ENCODE measurements at regions not wholly inside any gene's neighbourhood (a gene's known extent, or its start where the extent isn't known, plus 50 kb on each side); places are given as distances from the start of the nearest gene placed in this dataset.
"Not testable (repeated sequence)": the region's sequence is repeated elsewhere in the genome, so short reads cannot be mapped to it uniquely, and the experiment has no call there.

DNA sequence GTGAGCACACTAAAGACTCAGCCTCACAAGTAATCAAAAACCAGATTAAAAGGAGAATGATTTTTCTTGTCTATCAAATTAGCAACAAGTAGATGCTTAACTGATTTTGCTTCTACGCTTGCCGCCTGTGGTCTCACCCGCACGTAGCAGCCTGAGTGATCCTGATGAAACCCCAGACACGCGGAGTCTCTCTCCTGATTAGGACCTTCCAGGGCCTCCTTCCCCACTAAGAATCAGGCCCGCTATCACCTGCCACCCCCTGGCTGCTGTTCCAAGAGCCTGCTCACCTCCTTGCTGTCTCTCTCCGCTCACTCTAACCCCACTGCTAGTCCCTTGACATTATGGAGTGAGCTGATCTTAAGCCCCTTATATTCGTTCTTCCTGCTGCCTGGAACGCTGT, 325.9 kb upstream of the NRP1 start:
- DNase-seq (ENCODE audit: low read depth in 2 of 2), result no peak

DNA sequence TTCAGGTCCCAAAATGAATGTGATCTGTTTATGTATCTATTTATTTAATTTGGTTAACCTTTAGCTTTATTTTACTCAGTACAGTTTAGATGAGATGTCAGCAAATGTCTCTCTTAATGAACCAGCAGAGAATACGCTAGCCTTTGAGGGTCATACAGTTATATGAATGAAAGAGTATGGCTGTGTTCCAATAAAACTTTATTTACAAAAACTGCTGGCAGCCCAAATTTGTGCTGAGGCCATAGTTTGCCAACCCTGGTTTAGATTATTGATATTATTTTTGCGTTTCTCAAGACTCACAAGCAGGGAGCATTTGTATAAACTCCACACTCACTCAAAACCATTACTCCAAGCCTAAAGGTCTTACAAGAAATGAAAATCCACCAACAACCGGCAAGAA, 323.4 kb upstream of the NRP1 start:
- DNase-seq (ENCODE audit: low read depth in 2 of 2), result no peak

GRCh38 chr10:33657154-33657908, 322.9 kb upstream of the NRP1 start:
- peak; percentile 26 to 80 for DNase-seq (ENCODE audit: low read depth in 2 of 2)

- DNase-seq (ENCODE audit: low read depth in 2 of 2), result no peak
Observed at GRCh38 chr10:33655921-33656320, 321.5 kb upstream of the NRP1 start.

- no peak for DNase-seq (ENCODE audit: low read depth in 2 of 2)
Observed at GRCh38 chr10:33655165-33655815, 320.8 kb upstream of the NRP1 start.

GRCh38 chr10:33653584-33654367, 319.3 kb upstream of the NRP1 start:
- DNase-seq (ENCODE audit: low read depth in 2 of 2), result peak in 1 of 2 donors; percentile 26

- no peak for DNase-seq (ENCODE audit: low read depth in 2 of 2)
Observed at GRCh38 chr10:33652870-33653269, 318.4 kb upstream of the NRP1 start.

GRCh38 chr10:33650131-33650530, 315.7 kb upstream of the NRP1 start:
- DNase-seq (ENCODE audit: low read depth in 2 of 2), result not testable (repeated sequence)

DNA sequence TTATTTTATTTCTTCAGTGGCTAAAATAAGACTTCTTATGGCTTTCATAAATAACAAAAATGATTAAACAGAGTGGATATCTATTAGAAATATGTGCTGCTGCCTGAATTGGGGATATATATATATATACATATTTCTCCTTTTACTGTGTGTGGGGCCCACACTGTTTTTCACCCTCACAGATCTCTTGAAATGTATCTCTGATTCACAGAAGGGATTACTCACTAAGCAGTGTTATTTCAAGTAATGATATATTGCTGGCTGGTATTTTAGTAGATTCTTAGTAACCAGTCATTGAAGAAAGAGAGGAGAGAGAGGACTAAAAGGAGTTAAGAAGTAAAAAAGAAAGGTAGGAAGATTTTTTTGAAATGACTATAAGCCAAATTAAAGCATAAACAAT, 308.6 kb upstream of the NRP1 start:
- DNase-seq (ENCODE audit: low read depth in 2 of 2), result no peak

- DNase-seq (ENCODE audit: low read depth in 2 of 2), result no peak
Observed at GRCh38 chr10:33638891-33639290, 304.4 kb upstream of the NRP1 start.

DNA sequence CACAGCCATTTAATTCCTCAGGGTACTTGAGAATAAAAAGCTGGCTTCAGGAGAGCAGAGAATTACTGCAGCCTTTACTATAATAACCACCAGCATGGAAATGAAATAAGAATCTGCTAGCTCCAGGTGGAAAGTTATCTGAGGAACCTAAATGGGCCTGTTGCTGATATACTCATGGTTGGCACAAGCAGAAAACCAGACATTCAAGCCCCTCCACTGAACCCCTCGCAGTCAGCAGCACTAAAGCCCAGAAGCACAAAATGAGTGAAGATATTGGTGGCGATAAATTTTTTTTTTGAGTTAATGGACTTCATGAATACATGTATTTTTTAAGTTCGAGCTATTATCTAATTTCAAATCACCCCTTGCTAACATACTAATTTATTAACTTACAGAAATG, 303.9 kb upstream of the NRP1 start:
- DNase-seq (ENCODE audit: low read depth in 2 of 2), result no peak

DNA sequence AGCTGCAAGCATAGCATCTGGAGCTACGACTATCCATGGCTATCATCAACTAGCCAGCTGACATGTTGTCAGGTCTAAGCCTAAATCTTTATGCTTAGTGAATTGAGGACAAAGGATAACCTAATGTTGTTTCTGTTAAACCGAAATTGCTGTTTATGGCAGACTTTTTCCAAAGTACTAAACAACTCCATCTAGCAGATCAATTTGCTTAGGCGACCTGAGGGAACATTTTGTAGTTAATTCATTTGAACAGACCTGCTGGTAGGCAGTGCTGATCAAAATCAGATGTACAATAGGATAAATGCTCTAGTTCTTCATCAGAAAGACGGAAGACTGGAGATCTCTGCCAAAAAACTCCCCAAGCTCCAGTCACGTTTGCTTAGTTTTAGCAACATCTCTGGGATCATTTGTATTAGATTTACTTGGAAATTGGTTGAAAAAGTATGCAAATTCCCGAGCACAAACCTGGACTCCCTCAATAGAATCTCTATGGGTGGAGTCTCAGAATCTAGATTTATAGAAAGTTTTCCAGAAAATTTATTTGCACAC, 301.6 kb upstream of the NRP1 start:
- no peak for DNase-seq (ENCODE audit: low read depth in 2 of 2)

DNA sequence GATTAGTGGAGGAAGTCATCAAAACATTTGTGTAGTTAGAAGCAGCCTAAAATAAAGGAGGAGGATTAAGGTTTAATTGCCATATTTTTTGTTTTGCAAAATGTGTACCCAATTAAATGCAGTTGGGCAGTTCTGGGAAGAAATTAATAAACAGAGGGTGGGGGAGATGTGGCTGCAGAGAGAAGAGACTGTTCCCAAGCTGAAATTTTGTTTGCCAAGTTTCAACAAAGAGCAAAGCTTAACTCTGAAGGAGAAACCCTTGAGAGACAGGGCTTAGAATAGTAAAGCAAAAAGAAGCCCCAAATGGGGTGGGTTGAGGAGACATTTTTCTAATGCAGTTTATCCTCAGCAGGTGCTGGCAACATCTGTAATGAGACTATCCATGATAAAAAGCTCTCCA, 298.0 kb upstream of the NRP1 start:
- no peak for DNase-seq (ENCODE audit: low read depth in 2 of 2)

GRCh38 chr10:33631991-33632390, 297.5 kb upstream of the NRP1 start:
- DNase-seq (ENCODE audit: low read depth in 2 of 2), result no peak

GRCh38 chr10:33630761-33631160, 296.3 kb upstream of the NRP1 start:
- no peak for DNase-seq (ENCODE audit: low read depth in 2 of 2)

- DNase-seq (ENCODE audit: low read depth in 2 of 2), result no peak
Observed at GRCh38 chr10:33627611-33628010, 293.1 kb upstream of the NRP1 start.

DNA sequence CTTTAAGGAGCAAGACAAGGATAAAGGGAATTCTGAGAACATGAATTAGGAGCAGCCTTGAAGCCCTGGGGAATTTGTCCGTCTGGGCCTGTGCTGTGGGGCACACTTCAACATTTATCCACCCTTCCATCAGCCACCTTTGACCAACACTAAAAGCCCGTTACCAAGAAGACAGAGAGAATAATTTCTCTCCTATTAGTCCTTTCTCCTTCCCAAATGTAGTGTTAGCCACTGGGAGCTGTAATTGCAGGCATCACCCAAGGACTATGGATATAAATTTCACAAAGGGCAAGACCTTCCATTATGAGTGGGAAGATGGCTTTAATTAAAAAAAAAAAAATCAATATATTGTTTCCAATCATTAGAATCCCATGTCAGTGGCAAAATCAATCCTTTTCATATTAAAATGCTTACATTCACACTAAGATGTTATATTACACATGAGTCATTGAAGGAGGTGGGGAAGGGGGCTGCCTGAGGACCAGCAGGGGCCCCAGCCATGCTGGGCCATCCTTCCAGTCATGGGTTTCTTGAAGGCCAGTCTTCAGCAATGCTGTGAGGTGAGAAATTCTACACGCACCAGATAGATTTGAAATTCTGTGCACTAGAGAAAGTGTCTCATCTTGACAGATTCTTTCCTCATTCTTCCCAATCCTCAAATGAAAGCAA, 292.5 kb upstream of the NRP1 start:
- DNase-seq (ENCODE audit: low read depth in 2 of 2), result no peak

- DNase-seq (ENCODE audit: low read depth in 2 of 2), result no peak
Observed at GRCh38 chr10:33623669-33624068, 289.2 kb upstream of the NRP1 start.

GRCh38 chr10:33621101-33621500, 286.6 kb upstream of the NRP1 start:
- no peak for DNase-seq (ENCODE audit: low read depth in 2 of 2)

DNA sequence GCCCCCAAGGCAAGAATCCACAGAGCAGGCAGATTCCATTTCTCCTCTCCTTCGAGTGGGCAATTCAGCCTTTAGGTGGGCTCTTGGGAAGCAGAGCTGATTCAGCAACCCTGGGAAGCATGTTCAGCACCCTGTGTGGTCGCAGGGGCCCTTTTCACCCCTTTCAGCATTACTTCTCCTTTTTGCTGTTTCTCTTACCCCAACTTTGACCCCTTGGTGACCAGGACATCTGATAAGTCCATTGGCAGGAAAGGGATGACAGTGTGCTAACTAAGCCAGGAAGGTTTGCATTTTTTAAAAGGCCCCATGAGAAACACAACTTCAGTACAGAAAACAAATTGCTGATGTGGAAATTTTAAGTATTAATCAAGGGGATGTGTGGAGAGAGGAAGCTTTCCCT, 283.7 kb upstream of the NRP1 start:
- no peak for DNase-seq (ENCODE audit: low read depth in 2 of 2)

GRCh38 chr10:33617381-33618080, 283.1 kb upstream of the NRP1 start:
- DNase-seq (ENCODE audit: low read depth in 2 of 2), result no peak
